ENCODE measurements at regions not wholly inside any gene's neighbourhood (a gene's known extent, or its start where the extent isn't known, plus 50 kb on each side); places are given as distances from the start of the nearest gene placed in this dataset.

GRCh38 chr1:88311907-88312306 lies 372.2 kb upstream of the PKN2 start:
- POLR2A ChIA-PET = interaction anchor here (0.5 kb wide), 1 partner anchor 1006 kb away, joined by 4 read pairs; no protein-coding TSS in a partner anchor
- Mint-ChIP-seq H3K27ac (ENCODE audit: low read depth, unreplicated experiment) (no peak overlapping the region), H3K27me3 (ENCODE audit: insufficient read depth, unreplicated experiment) (peaks cover under 1% of the 10 kb centered on the region), H3K4me3 (ENCODE audit: unreplicated experiment) (no peak overlapping the region), H3K36me3 (ENCODE audit: insufficient read depth, unreplicated experiment) (no peaks in the 10 kb centered on the region), H3K9me3 (ENCODE audit: unreplicated experiment) (no peaks in the 10 kb centered on the region), H3K4me1 (ENCODE audit: insufficient read depth, unreplicated experiment) (no peaks in the 10 kb centered on the region)
- CTCF ChIA-PET = interaction anchor here (0.6 to 1.3 kb wide), 4 partner anchors 8 to 1266 kb away, joined by 3 to 5 read pairs (median 3); no protein-coding TSS in a partner anchor
- intact Hi-C loops (cut with micrococcal nuclease) = no loop called here
- TF ChIP-seq CTCF (IDR thresholded peaks at IDR 0.05; ENCODE audit: unreplicated experiment) = no peak
- DNase-seq (ENCODE audit: unreplicated experiment) = no peak
- BruUV-seq (replicated peaks) = no TSS peak

GRCh38 chr1:88317396-88317795 lies 366.7 kb upstream of the PKN2 start:
- H3K4me3 Mint-ChIP-seq (ENCODE audit: unreplicated experiment) = no peak overlapping the region
- H3K36me3 Mint-ChIP-seq (ENCODE audit: insufficient read depth, unreplicated experiment) = no peaks in the 10 kb centered on the region
- no peaks in the 10 kb centered on the region for H3K4me1 Mint-ChIP-seq (ENCODE audit: insufficient read depth, unreplicated experiment)
- DNase-seq (ENCODE audit: unreplicated experiment) = no peak
- H3K9me3 Mint-ChIP-seq (ENCODE audit: unreplicated experiment) = no peaks in the 10 kb centered on the region
- H3K27me3 Mint-ChIP-seq (ENCODE audit: insufficient read depth, unreplicated experiment) = no peaks in the 10 kb centered on the region
- intact Hi-C loops (cut with micrococcal nuclease) = no loop called here
- H3K27ac Mint-ChIP-seq (ENCODE audit: low read depth, unreplicated experiment) = no peak overlapping the region
- TF ChIP-seq CTCF (IDR thresholded peaks at IDR 0.05; ENCODE audit: unreplicated experiment) = no peak
- BruUV-seq (replicated peaks) = no TSS peak
- POLR2A ChIA-PET = no interaction called here
- CTCF ChIA-PET = no interaction called here

GRCh38 chr1:88318740-88319139 lies 365.3 kb upstream of the PKN2 start:
- no peak for DNase-seq (ENCODE audit: unreplicated experiment)
- H3K9me3 Mint-ChIP-seq (ENCODE audit: unreplicated experiment) = no peaks in the 10 kb centered on the region
- H3K27ac Mint-ChIP-seq (ENCODE audit: low read depth, unreplicated experiment) = no peak overlapping the region
- POLR2A ChIA-PET = no interaction called here
- no TSS peak for BruUV-seq (replicated peaks)
- intact Hi-C loops (cut with micrococcal nuclease) = no loop called here
- no peak overlapping the region for H3K4me3 Mint-ChIP-seq (ENCODE audit: unreplicated experiment)
- no peaks in the 10 kb centered on the region for H3K27me3 Mint-ChIP-seq (ENCODE audit: insufficient read depth, unreplicated experiment)
- CTCF ChIA-PET = interaction anchor here (0.7 kb wide), 3 partner anchors 11 to 636 kb away, joined by 3 to 4 read pairs (median 3); no protein-coding TSS in a partner anchor
- H3K4me1 Mint-ChIP-seq (ENCODE audit: insufficient read depth, unreplicated experiment) = no peaks in the 10 kb centered on the region
- H3K36me3 Mint-ChIP-seq (ENCODE audit: insufficient read depth, unreplicated experiment) = no peaks in the 10 kb centered on the region
- TF ChIP-seq CTCF (IDR thresholded peaks at IDR 0.05; ENCODE audit: unreplicated experiment) = no peak

- intact Hi-C loops (cut with micrococcal nuclease) = no loop called here
- no peak for TF ChIP-seq CTCF (IDR thresholded peaks at IDR 0.05; ENCODE audit: unreplicated experiment)
- Mint-ChIP-seq H3K27me3 (ENCODE audit: insufficient read depth, unreplicated experiment) (no peaks in the 10 kb centered on the region), H3K4me1 (ENCODE audit: insufficient read depth, unreplicated experiment) (no peaks in the 10 kb centered on the region), H3K36me3 (ENCODE audit: insufficient read depth, unreplicated experiment) (no peaks in the 10 kb centered on the region), H3K27ac (ENCODE audit: low read depth, unreplicated experiment) (no peak overlapping the region), H3K9me3 (ENCODE audit: unreplicated experiment) (no peaks in the 10 kb centered on the region), H3K4me3 (ENCODE audit: unreplicated experiment) (no peak overlapping the region)
- ChIA-PET POLR2A (no interaction called here), CTCF (interaction anchor here (0.6 kb wide), 1 partner anchor 16 kb away, joined by 3 read pairs; no protein-coding TSS in a partner anchor)
- no peak for DNase-seq (ENCODE audit: unreplicated experiment)
- BruUV-seq (replicated peaks) = no TSS peak
These were observed 363.8 kb upstream of the PKN2 start for GRCh38 chr1:88320291-88320690.

Data from MCF 10A (cell line).